SU-DHL-6 (cell line): ENCODE measurements at regions not wholly inside any gene's neighbourhood (a gene's known extent, or its start where the extent isn't known, plus 50 kb on each side); places are given as distances from the start of the nearest gene placed in this dataset.

Experiments
- H2AFZ ChIP-seq: fragments of 200-600 bp; sonication (generic); 2 replicates; pipeline ENCODE4 v1.6.1; 2014; ENCODE audit warnings: low read depth, mild to moderate bottlenecking, moderate library complexity, mixed read lengths, antibody characterized with exemption, low read length; ENCODE audit not compliant: severe bottlenecking
- H3F3A ChIP-seq: fragments of 200-600 bp; shearing (Covaris generic); 2 replicates; pipeline ENCODE4 v1.6.0; 2016; ENCODE audit warnings: antibody characterized with exemption, mild to moderate bottlenecking; ENCODE audit not compliant: insufficient read depth
- H3K27ac ChIP-seq: fragments of 200-600 bp; sonication (generic); 2 replicates; pipeline ENCODE4 v1.5.1; 2016; ENCODE audit warnings: low read depth, mild to moderate bottlenecking, low read length, moderate library complexity, mixed read lengths
- H3K27me3 ChIP-seq: fragments of 200-600 bp; sonication (generic), shearing (Covaris generic); 2 replicates; pipeline ENCODE4 v1.6.0; 2014; ENCODE audit warnings: mild to moderate bottlenecking, low read length
- H3K36me3 ChIP-seq: fragments of 200-600 bp; sonication (generic); 2 replicates; pipeline ENCODE4 v1.6.1; 2014; ENCODE audit warnings: mild to moderate bottlenecking, low read length, mixed read lengths
- H3K4me2 ChIP-seq: fragments of 300-600, 200-600 bp; shearing (Covaris generic), sonication (generic); 2 replicates; pipeline ENCODE4 v1.6.0; 2014; ENCODE audit warnings: low read length, low read depth, mild to moderate bottlenecking; ENCODE audit not compliant: poor library complexity, severe bottlenecking
- H3K4me3 ChIP-seq: fragments of 200-600 bp; sonication (generic); 2 replicates; pipeline ENCODE4 v1.5.1; 2014; ENCODE audit warnings: antibody characterized with exemption, low read length, mild to moderate bottlenecking, mixed read lengths; ENCODE audit not compliant: insufficient read depth, poor library complexity, severe bottlenecking
- H3K79me2 ChIP-seq: fragments of 200-600 bp; sonication (generic); 2 replicates; pipeline ENCODE4 v1.6.1; 2014; ENCODE audit warnings: mild to moderate bottlenecking, low read length, moderate library complexity; ENCODE audit not compliant: insufficient read depth
- H3K9ac ChIP-seq: fragments of 200-600 bp; sonication (generic); 2 replicates; pipeline ENCODE4 v1.7.0; 2014; ENCODE audit warnings: mild to moderate bottlenecking, low read length
- H3K9me2 ChIP-seq: fragments of 200-600 bp; sonication (generic); replicated peaks from 2 replicates; pipeline ENCODE4 v1.6.1; 2014; ENCODE audit warnings: low read length; ENCODE audit not compliant: insufficient read depth
- H3K9me3 ChIP-seq: fragments of 200-600 bp; sonication (generic); 2 replicates; pipeline ENCODE4 v1.6.1; 2014; ENCODE audit warnings: low read length, mixed read lengths; ENCODE audit not compliant: insufficient read depth
- H4K20me1 ChIP-seq: fragments of 200-600 bp; sonication (generic); 2 replicates; pipeline ENCODE4 v1.6.1; 2014; ENCODE audit warnings: low read depth, mild to moderate bottlenecking, antibody characterized with exemption, low read length, moderate library complexity, mixed read lengths
- CTCF ChIP-seq: fragments of 200-600 bp; sonication (generic); IDR thresholded peaks from one replicate; pipeline ENCODE4 v1.5.1; 2017; ENCODE audit warnings: antibody characterized with exemption, mild to moderate bottlenecking, low read length, moderate library complexity; ENCODE audit not compliant: insufficient read depth, poor library complexity, severe bottlenecking
- EZH2phosphoT487 ChIP-seq: fragments of 200-600 bp; sonication (generic), shearing (Covaris generic); conservative IDR thresholded peaks from 2 replicates; pipeline ENCODE4 v1.6.1; 2018; ENCODE audit warnings: mild to moderate bottlenecking, antibody characterized with exemption, low read length, moderate library complexity, mixed read lengths

- Histone ChIP-seq H4K20me1 (no peaks in the 10 kb centered on the region), H3K9me3 (no peaks in the 10 kb centered on the region), H3K36me3 (no peaks in the 10 kb centered on the region), H3K27me3 (no peaks in the 10 kb centered on the region), H3K27ac (no peak overlapping the region), H3K79me2 (no peaks in the 10 kb centered on the region), H3K4me3 (no peak overlapping the region), H3K9ac (no peak overlapping the region), H2AFZ (no peak overlapping the region), H3K9me2 (no peaks in the 10 kb centered on the region), H3F3A (no peaks in the 10 kb centered on the region), H3K4me2 (no peak overlapping the region)
- TF ChIP-seq CTCF: no peak
- TF ChIP-seq EZH2phosphoT487: no peak
These were observed 188.9 kb downstream of the IRF8 start for GRCh38 chr16:86087896-86088230.

- Histone ChIP-seq H3K9me2 (no peaks in the 10 kb centered on the region), H3F3A (no peaks in the 10 kb centered on the region), H3K27me3 (no peaks in the 10 kb centered on the region), H4K20me1 (no peaks in the 10 kb centered on the region), H3K9me3 (no peaks in the 10 kb centered on the region), H3K27ac (no peak overlapping the region), H2AFZ (no peak overlapping the region), H3K4me2 (no peak overlapping the region), H3K4me3 (no peak overlapping the region), H3K36me3 (no peaks in the 10 kb centered on the region), H3K9ac (no peak overlapping the region), H3K79me2 (no peaks in the 10 kb centered on the region)
- no peak for TF ChIP-seq EZH2phosphoT487
- no peak for TF ChIP-seq CTCF
These were observed 189.3 kb downstream of the IRF8 start for GRCh38 chr16:86088287-86088686.

- H3K27me3 ChIP-seq: no peaks in the 10 kb centered on the region
- H3K9me2 ChIP-seq: no peaks in the 10 kb centered on the region
- no peaks in the 10 kb centered on the region for H3K36me3 ChIP-seq
- TF ChIP-seq CTCF (no peak), EZH2phosphoT487 (no peak)
- no peak overlapping the region for H3K27ac ChIP-seq
- no peak overlapping the region for H3K4me3 ChIP-seq
- H3K9me3 ChIP-seq: no peaks in the 10 kb centered on the region
- H4K20me1 ChIP-seq: no peaks in the 10 kb centered on the region
- H3K9ac ChIP-seq: no peak overlapping the region
- no peaks in the 10 kb centered on the region for H3F3A ChIP-seq
- no peak overlapping the region for H2AFZ ChIP-seq
- no peaks in the 10 kb centered on the region for H3K79me2 ChIP-seq
- H3K4me2 ChIP-seq: no peak overlapping the region
These were observed 189.9 kb downstream of the IRF8 start for GRCh38 chr16:86088816-86089215.

GRCh38 chr16:86089334-86089900 lies 190.5 kb downstream of the IRF8 start:
- H3K4me3 ChIP-seq: no peak overlapping the region
- no peaks in the 10 kb centered on the region for H3F3A ChIP-seq
- no peak overlapping the region for H3K27ac ChIP-seq
- no peak overlapping the region for H3K4me2 ChIP-seq
- no peaks in the 10 kb centered on the region for H4K20me1 ChIP-seq
- no peaks in the 10 kb centered on the region for H3K27me3 ChIP-seq
- no peak overlapping the region for H3K9ac ChIP-seq
- no peaks in the 10 kb centered on the region for H3K36me3 ChIP-seq
- no peaks in the 10 kb centered on the region for H3K79me2 ChIP-seq
- no peaks in the 10 kb centered on the region for H3K9me2 ChIP-seq
- H3K9me3 ChIP-seq: no peaks in the 10 kb centered on the region
- TF ChIP-seq CTCF: no peak
- TF ChIP-seq EZH2phosphoT487: no peak
- no peak overlapping the region for H2AFZ ChIP-seq
